ENCODE measurements at regions not wholly inside any gene's neighbourhood (a gene's known extent, or its start where the extent isn't known, plus 50 kb on each side); places are given as distances from the start of the nearest gene placed in this dataset.

DNA sequence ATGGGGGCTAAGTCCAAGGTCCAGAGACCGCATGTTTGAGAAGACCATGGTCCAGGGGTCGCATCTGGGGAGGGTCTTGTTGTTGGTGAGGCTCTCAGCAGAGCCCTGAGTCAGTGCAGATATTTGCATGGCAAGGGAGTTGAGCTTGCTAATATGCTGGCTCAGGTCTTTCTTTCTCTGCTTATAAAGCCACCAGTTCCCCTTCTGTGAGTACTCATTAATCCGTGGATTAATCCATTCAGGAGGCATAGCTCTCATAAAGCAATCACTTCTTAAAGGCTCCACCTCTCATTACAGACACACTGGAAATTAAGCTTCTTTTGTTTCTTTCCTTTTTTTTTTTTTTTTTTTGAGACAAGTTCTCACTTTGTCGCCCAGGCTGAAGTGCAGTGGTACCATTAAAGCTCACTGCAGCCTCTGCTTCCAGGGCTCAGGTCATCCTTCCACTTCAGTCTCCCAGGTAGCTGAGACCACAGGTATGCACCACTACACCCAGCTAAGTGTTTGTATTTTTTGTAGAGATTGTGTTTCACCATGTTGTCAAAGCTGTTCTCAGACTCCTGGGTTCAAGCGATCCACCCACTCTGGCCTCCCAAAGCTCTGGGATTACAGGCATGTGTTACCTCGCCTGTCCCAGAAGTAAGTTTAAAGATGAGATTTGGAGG lies 216.4 kb downstream of the SLITRK5 start:
- TF ChIP-seq, protein P1, sequence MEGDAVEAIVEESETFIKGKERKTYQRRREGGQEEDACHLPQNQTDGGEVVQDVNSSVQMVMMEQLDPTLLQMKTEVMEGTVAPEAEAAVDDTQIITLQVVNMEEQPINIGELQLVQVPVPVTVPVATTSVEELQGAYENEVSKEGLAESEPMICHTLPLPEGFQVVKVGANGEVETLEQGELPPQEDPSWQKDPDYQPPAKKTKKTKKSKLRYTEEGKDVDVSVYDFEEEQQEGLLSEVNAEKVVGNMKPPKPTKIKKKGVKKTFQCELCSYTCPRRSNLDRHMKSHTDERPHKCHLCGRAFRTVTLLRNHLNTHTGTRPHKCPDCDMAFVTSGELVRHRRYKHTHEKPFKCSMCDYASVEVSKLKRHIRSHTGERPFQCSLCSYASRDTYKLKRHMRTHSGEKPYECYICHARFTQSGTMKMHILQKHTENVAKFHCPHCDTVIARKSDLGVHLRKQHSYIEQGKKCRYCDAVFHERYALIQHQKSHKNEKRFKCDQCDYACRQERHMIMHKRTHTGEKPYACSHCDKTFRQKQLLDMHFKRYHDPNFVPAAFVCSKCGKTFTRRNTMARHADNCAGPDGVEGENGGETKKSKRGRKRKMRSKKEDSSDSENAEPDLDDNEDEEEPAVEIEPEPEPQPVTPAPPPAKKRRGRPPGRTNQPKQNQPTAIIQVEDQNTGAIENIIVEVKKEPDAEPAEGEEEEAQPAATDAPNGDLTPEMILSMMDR (IDR thresholded peaks at IDR 0.05 in 2 of 3, conservative IDR thresholded peaks at IDR 0.05 in 1 of 3; ENCODE audit: borderline replicate concordance in 1 of 3, insufficient read depth in 1 of 3, low read depth in 2 of 3, low read length in 2 of 3) = no peak
- TF ChIP-seq SIN3A (IDR thresholded peaks at IDR 0.05; ENCODE audit: low read depth) (no peak), RAD21 (IDR thresholded peaks at IDR 0.05; ENCODE audit: low read depth) (no peak), EZH2 (IDR thresholded peaks at IDR 0.05) (no peak), POLR2AphosphoS5 (IDR thresholded peaks at IDR 0.05; ENCODE audit: low read depth, low read length) (no peak)
- TF ChIP-seq, protein P2, sequence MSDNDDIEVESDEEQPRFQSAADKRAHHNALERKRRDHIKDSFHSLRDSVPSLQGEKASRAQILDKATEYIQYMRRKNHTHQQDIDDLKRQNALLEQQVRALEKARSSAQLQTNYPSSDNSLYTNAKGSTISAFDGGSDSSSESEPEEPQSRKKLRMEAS (IDR thresholded peaks at IDR 0.05) = no peak
- TF ChIP-seq, protein P3, sequence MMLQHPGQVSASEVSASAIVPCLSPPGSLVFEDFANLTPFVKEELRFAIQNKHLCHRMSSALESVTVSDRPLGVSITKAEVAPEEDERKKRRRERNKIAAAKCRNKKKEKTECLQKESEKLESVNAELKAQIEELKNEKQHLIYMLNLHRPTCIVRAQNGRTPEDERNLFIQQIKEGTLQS (IDR thresholded peaks at IDR 0.05) = no peak

Measured in HCT116 (cell line).